Neural cell (in vitro differentiated cells): ENCODE measurements at regions not wholly inside any gene's neighbourhood (a gene's known extent, or its start where the extent isn't known, plus 50 kb on each side); places are given as distances from the start of the nearest gene placed in this dataset.

Experiments used
- H2AFZ ChIP-seq: fragments of 200-600, 300-800 bp; sonication (generic), shearing (Covaris generic); 2 replicates; pipeline ENCODE4 v1.6.0; 2014; ENCODE audit warnings: low read depth, mild to moderate bottlenecking, antibody characterized with exemption, low read length, moderate library complexity
- H3F3A ChIP-seq: fragments of 200-600 bp; shearing (Covaris generic); 2 replicates; pipeline ENCODE4 v1.6.1; 2016; ENCODE audit warnings: mild to moderate bottlenecking, moderate library complexity, mixed read lengths, antibody characterized with exemption, low read length; ENCODE audit not compliant: insufficient read depth, poor library complexity, severe bottlenecking
- H3K27ac ChIP-seq: fragments of 200-600, 300-800 bp; sonication (generic), shearing (Covaris generic); 2 replicates; pipeline ENCODE4 v1.5.1; 2014; ENCODE audit warnings: mild to moderate bottlenecking, low read length, moderate library complexity
- H3K27me3 ChIP-seq: fragments of 300-800, 200-600 bp; sonication (generic), shearing (Covaris generic); 2 replicates; pipeline ENCODE4 v1.6.0; 2014; ENCODE audit warnings: mild to moderate bottlenecking, low read depth, low read length, moderate library complexity; ENCODE audit not compliant: insufficient read depth
- H3K36me3 ChIP-seq: fragments of 300-800, 200-600 bp; sonication (generic), shearing (Covaris generic); 2 replicates; pipeline ENCODE4 v1.5.1; 2014; ENCODE audit warnings: mild to moderate bottlenecking, antibody characterized with exemption, low read length, moderate library complexity; ENCODE audit not compliant: insufficient read depth
- H3K4me2 ChIP-seq: fragments of 300-800, 200-600 bp; sonication (generic), shearing (Covaris generic); 2 replicates; pipeline ENCODE4 v1.6.0; 2014; ENCODE audit warnings: mild to moderate bottlenecking, low read length
- H3K4me3 ChIP-seq: fragments of 300-800, 200-600 bp; sonication (generic), shearing (Covaris generic); 2 replicates; pipeline ENCODE4 v1.5.1; 2014; ENCODE audit warnings: mild to moderate bottlenecking, low read length, moderate library complexity
- H3K79me2 ChIP-seq: fragments of 200-600 bp; shearing (Covaris generic); replicated peaks from 2 replicates; pipeline ENCODE4 v1.6.0; 2014; ENCODE audit warnings: mild to moderate bottlenecking, low read length, moderate library complexity; ENCODE audit not compliant: insufficient read depth
- H3K9ac ChIP-seq: fragments of 300-800, 200-600 bp; sonication (generic), shearing (Covaris generic); 2 replicates; pipeline ENCODE4 v1.6.1; 2016; ENCODE audit warnings: mild to moderate bottlenecking, low read length, mixed read lengths
- H3K9me2 ChIP-seq: fragments of 200-600 bp; shearing (Covaris generic); 2 replicates; pipeline ENCODE4 v1.6.1; 2016; ENCODE audit warnings: mild to moderate bottlenecking, low read length, mixed read lengths; ENCODE audit not compliant: insufficient read depth
- H3K9me3 ChIP-seq: fragments of 200-600, 300-800 bp; sonication (generic), shearing (Covaris generic); 2 replicates; pipeline ENCODE4 v1.6.1; 2016; ENCODE audit warnings: mild to moderate bottlenecking, mixed run types, low read length, moderate library complexity, mixed read lengths
- H4K20me1 ChIP-seq: fragments of 200-600 bp; shearing (Covaris generic); 2 replicates; pipeline ENCODE4 v1.6.1; 2016; ENCODE audit warnings: mild to moderate bottlenecking, mixed run types; ENCODE audit not compliant: insufficient read depth
- CTCF ChIP-seq: fragments of 450-650 bp; IDR thresholded peaks from 2 replicates; pipeline ENCODE4 v1.5.1; 2014; ENCODE audit warnings: antibody characterized with exemption, mild to moderate bottlenecking, moderate library complexity; ENCODE audit not compliant: poor library complexity, severe bottlenecking
- EP300 ChIP-seq: fragments of 450-650 bp; conservative IDR thresholded peaks from 2 replicates; pipeline ENCODE4 v1.6.1; 2014; ENCODE audit warnings: antibody characterized with exemption, mild to moderate bottlenecking, moderate library complexity; ENCODE audit not compliant: poor library complexity, severe bottlenecking
- EZH2 ChIP-seq: fragments of 200-600, 300-800 bp; shearing (Covaris generic), sonication (generic); IDR thresholded peaks from 2 replicates; pipeline ENCODE4 v1.6.1; 2014; ENCODE audit warnings: antibody characterized with exemption, low read length, borderline replicate concordance, mild to moderate bottlenecking; ENCODE audit not compliant: insufficient read depth, poor library complexity, severe bottlenecking
- MXI1 ChIP-seq: fragments of 450-650 bp; conservative IDR thresholded peaks from 2 replicates; pipeline ENCODE4 v1.6.1; 2014; ENCODE audit warnings: antibody characterized with exemption, mild to moderate bottlenecking; ENCODE audit not compliant: poor library complexity, severe bottlenecking
- POLR2AphosphoS5 ChIP-seq: IDR thresholded peaks from 2 replicates; pipeline ENCODE4 v1.6.1; 2012
- RAD21 ChIP-seq: fragments of 450-650 bp; conservative IDR thresholded peaks from 2 replicates; pipeline ENCODE4 v1.6.1; 2014; ENCODE audit warnings: antibody characterized with exemption, mild to moderate bottlenecking, moderate library complexity
- REST ChIP-seq: IDR thresholded peaks from 2 replicates; pipeline ENCODE4 v1.6.1; 2012; ENCODE audit warnings: borderline replicate concordance
- SMC3 ChIP-seq: fragments of 450-650 bp; conservative IDR thresholded peaks from 2 replicates; pipeline ENCODE4 v1.6.1; 2014; ENCODE audit warnings: antibody characterized with exemption, mild to moderate bottlenecking, moderate library complexity; ENCODE audit not compliant: poor library complexity
- TAF1 ChIP-seq: IDR thresholded peaks from 2 replicates; pipeline ENCODE4 v1.6.1; 2012; ENCODE audit warnings: low read depth

- Histone ChIP-seq H3K9me3 (no peaks in the 10 kb centered on the region), H3K79me2 (no peaks in the 10 kb centered on the region), H3K27me3 (no peaks in the 10 kb centered on the region), H3K9ac (no peak overlapping the region), H3K4me2 (no peak overlapping the region), H3K36me3 (no peaks in the 10 kb centered on the region), H4K20me1 (no peaks in the 10 kb centered on the region), H3K27ac (no peak overlapping the region), H3K4me3 (no peak overlapping the region), H3F3A (no peaks in the 10 kb centered on the region), H2AFZ (no peak overlapping the region), H3K9me2 (no peaks in the 10 kb centered on the region)
- TF ChIP-seq RAD21: no peak
- no peak for TF ChIP-seq EZH2
- TF ChIP-seq POLR2AphosphoS5: no peak
- TF ChIP-seq SMC3: no peak
- no peak for TF ChIP-seq REST
- no peak for TF ChIP-seq TAF1
- no peak for TF ChIP-seq EP300
- no peak for TF ChIP-seq CTCF
- no peak for TF ChIP-seq MXI1
These were observed 62.1 kb upstream of the RIPOR2 start for GRCh38 chr6:24997905-24998304.

DNA sequence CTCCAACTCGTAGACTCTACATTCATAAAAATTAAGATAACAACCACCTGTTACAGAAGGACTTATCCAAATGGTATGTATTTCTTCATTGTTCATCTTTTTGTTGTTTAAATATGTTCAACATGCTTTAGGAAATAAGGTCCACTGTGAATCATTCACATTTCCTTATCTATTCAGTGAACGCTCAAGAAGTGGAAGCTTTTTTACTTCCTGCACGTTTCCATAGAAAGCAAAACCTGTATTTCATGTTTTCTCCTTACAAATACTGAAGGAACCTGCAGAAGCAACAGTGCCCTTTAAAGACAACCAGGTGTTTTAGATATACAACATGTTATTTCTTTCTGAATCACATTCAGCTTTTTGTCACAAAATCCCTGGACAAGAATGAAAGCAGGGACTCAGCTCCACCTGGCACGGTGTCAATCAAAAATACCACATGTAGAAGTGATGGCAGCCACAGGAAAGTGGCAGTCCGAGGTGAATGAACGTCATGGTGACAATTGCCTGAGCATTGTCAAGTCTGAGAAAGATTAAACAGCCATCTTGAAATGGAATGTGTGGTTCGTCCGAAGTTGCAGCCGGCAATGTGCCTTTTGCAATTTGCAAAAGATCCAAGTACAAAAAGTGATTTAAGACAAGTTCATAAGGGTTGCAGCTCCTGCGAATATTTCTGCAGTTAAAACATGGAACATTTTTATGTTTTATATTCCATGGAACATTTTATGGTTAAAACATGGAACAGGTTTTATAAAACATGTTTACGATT lies 66.7 kb upstream of the RIPOR2 start:
- no peak overlapping the region for H3K9ac ChIP-seq
- H3K27ac ChIP-seq: no peak overlapping the region
- H3K4me2 ChIP-seq: no peak overlapping the region
- H3K9me3 ChIP-seq: no peaks in the 10 kb centered on the region
- no peaks in the 10 kb centered on the region for H3F3A ChIP-seq
- no peaks in the 10 kb centered on the region for H3K79me2 ChIP-seq
- no peaks in the 10 kb centered on the region for H4K20me1 ChIP-seq
- H3K9me2 ChIP-seq: no peaks in the 10 kb centered on the region
- H3K4me3 ChIP-seq: no peak overlapping the region
- peak; percentile 47 for TF ChIP-seq MXI1
- TF ChIP-seq SMC3: no peak
- no peaks in the 10 kb centered on the region for H3K36me3 ChIP-seq
- peak overlapping the region; percentile 0 for H2AFZ ChIP-seq
- H3K27me3 ChIP-seq: no peaks in the 10 kb centered on the region
